ENCODE measurements at regions not wholly inside any gene's neighbourhood (a gene's known extent, or its start where the extent isn't known, plus 50 kb on each side); places are given as distances from the start of the nearest gene placed in this dataset.
"Not testable (repeated sequence)": the region's sequence is repeated elsewhere in the genome, so short reads cannot be mapped to it uniquely, and the experiment has no call there.

- no peak for DNase-seq
Observed at GRCh38 chr6:130494729-130495128, 128.9 kb downstream of the TMEM200A start.

DNA sequence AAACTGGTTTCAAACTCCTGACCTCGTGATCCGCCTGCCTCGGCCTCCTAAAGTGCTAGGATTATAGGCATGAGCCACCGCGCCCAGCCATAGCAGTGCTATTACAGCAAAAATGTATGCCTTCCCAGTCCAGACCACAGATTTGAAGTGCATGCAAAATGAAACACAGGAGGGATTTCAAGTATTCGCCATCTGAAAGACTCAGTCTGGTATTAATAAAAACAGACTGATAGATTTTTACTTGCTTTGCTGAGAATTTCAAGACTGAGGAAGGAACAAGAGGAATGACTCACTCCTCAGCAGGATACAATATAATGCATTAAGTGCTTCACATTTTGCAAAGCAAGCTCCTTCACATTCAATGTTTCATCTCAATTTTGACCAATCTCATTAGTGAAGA, 134.9 kb downstream of the TMEM200A start:
- DNase-seq = no peak

DNA sequence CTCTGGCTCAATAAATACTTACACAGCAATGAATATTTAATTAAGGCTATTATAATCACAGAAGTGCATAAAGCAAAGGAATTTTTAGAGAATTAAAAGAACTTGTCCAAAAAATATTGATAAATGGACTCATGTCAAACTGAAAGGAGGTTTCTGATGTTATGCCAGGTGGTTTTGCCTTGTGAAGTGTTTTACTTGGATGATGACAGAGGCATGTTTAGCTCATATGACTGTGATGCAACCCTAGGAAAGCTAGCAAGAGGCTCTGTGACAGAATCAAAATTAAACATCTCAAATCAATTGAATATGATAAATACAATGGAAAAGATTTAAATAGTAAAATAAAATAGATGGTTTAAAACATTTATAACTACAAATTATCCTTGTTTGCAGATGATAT, 137.3 kb downstream of the TMEM200A start:
- peak; percentile 12 for DNase-seq

DNA sequence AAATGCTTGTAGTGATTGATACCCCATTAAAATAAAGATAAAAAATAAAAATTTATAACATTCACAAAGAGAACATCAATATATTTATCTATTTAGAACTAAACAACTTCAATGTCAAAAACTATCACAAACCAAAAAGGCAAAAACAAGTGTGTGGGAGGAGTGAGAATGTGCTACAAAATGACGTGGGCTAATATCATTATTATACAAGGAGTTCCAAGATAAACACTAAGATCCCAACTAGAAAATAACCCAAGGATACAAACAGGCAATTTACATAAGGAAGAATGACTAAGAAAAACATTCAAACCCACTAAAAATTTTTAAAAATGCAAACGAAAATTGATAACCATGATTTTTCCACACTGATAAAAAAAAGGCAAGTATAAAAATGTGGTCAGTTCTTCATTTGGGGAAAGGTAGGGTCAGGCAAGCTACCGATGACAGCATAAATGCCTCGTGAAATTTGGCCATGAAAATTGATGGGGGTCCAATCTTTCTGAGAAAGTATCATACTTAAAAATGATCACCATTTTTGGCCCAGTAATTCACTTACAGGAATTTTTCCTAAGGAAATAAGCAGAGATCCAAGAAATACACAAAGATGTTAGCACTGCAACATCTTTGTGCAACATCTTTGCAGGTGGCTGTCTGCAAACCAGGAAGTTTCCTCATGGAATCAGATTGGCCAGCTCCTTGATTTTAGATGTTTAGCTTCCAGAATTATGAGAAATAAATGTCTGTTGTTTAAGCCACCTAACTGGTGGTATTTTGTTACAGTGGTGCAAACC, 140.2 kb downstream of the TMEM200A start:
- DNase-seq = no peak

DNA sequence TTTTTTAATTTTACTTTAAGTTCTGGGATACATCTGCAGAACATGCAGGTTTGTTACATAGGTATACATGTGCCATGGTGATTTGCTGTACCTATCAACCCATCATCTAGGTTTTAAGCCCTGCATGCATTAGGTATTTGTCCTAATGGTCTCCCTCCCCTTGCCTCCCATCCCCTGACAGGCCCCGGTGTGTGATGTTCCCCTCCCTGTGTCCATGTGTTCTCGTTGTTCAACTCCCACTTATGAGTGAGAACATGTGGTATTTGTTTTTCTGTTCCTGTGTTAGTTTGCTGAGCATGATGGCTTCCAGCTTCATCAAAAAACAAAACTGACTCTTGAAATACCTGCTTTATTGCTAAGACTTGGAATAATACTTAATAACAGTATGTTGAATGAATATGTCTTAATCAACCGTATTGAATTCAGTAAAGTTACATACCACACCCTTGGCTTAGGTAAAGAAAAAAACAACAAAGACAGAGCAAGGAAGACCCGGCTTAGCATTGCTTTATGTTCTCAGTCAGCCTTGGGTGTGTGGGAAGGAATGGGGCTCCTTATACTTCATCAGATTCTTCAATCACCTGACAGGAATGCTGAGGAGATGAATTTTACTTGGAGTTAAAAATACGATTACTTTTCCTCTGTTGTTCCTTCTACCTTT, 141.3 kb downstream of the TMEM200A start:
- DNase-seq = not testable (repeated sequence)

- DNase-seq = no peak
Observed at GRCh38 chr6:130507666-130508028, 141.8 kb downstream of the TMEM200A start.

GRCh38 chr6:130513770-130514169, 148.0 kb downstream of the TMEM200A start:
- DNase-seq = peak; percentile 21

DNA sequence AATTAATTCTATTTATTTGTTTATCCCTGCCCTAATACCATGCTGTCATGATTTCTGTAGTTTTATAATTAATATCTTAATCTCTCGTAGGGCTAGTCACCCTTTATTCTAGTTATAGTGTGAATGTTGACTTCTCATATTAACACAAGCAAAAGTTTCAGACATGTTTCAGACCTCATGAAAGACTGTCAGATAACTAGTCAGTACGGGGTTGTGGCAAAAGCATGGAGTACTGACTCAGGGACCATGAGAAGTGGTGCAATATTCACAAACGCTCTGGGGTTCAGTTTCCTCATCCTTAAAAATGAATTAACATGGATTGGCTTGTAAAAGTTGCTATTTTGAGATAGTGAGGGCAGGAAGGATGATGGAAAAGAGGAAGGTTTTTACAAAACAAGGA, 148.9 kb downstream of the TMEM200A start:
- DNase-seq = no peak

GRCh38 chr6:130515306-130515705, 149.5 kb downstream of the TMEM200A start:
- no peak for DNase-seq

GRCh38 chr6:130516604-130517003, 150.8 kb downstream of the TMEM200A start:
- DNase-seq = no peak

DNA sequence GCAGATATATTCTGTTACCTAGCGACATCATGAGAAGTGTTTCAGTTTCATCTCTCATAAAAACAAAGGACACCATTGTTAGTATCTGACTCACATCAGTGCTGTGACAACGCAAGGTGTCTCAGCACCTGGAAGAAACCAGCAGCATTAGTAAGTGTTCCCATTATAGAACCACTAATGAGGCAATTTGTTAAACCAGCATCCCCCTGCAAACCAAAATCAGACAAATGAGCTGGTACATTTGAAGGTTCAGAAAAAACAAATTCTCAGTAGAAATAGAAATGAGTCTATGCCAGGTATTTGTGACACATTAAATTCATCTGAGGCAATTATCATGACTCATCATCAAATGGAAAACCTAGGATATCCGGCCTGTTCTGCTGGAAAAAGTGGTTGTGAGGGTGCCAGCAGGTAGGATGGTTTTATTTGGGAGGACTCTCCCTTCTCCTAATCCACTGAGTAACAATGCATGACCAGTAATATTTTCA, 151.7 kb downstream of the TMEM200A start:
- DNase-seq = peak; percentile 56

DNA sequence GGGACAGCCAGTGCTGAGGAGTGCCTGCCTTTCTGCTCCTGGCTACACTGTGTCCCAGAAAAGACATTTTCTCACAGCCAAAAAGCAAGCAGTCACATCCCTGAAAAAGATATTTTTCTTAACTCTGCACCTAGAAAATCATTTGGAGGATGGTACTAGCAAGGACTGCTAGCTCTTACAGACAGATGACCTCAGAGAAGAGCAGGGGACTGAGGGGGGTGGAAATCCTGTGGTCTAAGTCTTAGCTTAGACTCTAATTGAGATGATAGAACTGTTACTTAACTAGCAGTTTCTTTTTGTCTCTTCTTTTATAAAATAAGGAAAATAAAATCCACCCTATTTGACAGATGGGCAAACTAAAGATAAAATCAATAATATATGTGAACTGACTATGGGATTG, 152.8 kb downstream of the TMEM200A start:
- DNase-seq = no peak

DNA sequence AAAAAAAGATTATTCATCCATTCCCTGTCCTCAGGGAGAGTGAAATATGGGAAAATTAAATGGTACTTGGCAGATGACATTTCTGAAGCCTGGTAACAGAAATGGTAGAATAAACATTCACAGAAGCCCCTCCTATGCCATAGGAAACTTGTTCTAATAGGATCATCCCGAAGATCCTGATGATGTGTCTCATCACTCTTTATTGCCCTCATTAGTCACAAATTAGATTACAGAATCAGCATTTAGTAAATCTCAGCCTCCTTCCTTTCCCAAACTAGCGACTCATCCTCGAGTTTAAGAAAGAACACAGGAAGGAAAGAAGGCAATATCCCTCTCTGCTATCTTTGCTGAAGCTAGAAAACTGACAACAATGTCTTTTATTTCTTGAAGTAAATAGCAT, 154.4 kb downstream of the TMEM200A start:
- no peak for DNase-seq

DNA sequence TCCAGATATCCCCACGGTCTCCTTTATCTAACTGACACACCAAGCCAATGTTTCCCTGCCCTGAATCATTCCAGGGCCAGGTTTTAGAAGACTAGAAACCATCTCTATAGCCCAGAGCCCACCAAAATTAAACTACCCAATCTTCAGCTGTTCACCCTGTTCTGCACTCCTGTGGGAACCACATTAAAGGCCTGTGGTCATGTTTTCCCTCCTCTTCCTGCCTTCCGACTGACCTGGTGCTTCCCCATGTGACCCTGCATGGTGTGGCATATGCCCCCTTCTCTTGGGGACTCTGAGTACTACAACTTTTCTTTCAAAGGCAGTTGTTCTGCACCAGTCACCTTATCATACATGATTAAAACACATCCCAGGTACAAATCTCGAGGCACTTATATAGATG, 155.0 kb downstream of the TMEM200A start:
- no peak for DNase-seq

- DNase-seq = no peak
Observed at GRCh38 chr6:130524552-130524951, 158.7 kb downstream of the TMEM200A start.

DNA sequence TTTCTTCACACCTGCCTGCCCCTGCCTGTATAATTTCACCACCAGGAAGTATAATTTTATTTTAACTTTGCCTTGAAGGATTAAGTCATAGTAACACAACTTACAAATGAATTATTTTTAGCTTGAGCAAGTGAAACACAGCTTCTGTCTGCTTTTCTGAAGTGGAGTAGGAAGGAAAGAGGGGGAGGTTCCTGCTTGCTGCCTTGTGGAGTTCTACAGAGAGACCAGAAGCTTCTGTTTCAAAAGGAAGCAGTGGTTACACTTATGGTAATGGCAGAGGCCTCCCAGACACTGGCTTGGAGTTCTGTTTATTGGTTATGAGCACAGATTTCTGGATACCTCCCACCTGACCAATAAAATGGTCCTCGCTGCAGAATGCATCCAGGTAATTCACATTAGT, 159.6 kb downstream of the TMEM200A start:
- peak; percentile 6 for DNase-seq

- no peak for DNase-seq
Observed at GRCh38 chr6:130526466-130526865, 160.6 kb downstream of the TMEM200A start.

DNA sequence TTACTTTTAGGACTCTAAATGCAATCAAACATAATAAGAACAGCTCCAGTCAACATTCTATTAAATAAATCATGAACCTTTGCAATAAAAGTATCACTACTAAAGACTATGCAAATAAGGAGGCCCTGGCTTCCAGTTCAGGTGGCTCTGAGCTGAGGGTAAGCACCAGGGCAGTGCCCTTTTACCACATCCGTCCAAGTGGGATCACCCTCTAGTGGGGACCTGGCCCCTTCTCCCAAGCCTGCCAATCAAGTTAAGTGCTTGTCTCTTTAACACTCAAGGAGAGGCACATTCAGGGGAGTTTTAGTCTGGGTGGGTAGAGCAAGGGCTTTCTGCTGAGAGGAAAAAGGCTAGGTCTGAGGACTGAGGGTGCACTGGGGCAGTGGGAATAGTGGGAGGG, 161.4 kb downstream of the TMEM200A start:
- DNase-seq = no peak

- no peak for DNase-seq
Observed at GRCh38 chr6:130529569-130530149, 163.8 kb downstream of the TMEM200A start.

DNA sequence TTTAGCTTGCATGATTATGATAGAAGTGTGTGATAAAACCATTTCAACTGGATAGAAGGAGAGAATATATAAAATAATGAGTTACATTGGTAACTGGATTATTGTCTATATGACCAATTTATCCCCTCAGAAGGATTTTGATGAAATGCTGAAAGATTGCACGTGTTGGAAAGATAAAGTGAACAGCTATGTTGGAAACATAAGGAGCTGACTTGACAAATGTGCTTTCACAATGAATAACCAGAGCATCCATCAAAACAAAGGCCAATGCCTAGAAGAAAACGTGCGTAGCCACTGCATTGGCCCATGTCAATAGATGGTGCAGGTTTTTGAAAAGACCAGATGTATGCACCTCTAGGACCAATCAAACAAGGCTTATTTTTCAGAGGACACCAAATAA, 168.8 kb downstream of the TMEM200A start:
- DNase-seq = no peak

DNA sequence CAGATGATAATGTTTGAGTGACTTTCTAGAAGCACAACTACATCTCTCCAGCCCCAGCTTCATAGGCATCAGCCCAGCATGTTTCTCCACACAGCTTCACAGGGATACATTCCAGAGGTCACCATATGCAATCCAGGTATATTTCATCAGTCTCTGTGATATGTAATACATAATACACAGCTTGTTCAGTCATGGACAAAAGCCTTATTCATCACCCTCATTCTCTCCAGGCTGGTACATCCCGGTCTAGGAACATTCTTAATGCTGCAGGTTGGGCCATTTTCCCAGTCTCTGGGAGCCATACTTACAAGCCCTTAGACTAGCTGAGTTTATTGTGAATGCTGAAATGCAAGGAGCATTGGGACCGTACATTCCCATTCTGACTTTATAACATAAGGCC, 169.4 kb downstream of the TMEM200A start:
- no peak for DNase-seq

DNA sequence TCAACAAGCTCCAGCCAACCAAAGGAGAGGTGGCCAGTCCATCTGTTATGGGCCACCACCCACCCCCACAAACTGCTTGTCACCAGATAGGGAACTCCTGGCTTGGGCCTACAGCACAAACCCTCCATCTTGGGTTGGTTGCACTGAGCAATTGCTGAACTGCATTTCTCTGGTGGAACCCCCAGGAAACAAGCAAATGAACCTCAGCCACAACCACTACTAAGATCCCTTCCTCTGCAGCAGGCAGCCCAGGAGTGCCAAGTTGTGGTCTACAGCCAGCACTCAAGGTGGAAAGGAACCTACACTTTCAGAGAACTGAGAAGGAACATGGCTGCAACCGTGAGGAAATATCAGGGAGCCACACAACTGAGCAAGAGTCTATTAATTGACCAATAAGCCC, 171.6 kb downstream of the TMEM200A start:
- DNase-seq = no peak

GRCh38 chr6:130547723-130548122, 181.9 kb downstream of the TMEM200A start:
- DNase-seq = no peak

DNA sequence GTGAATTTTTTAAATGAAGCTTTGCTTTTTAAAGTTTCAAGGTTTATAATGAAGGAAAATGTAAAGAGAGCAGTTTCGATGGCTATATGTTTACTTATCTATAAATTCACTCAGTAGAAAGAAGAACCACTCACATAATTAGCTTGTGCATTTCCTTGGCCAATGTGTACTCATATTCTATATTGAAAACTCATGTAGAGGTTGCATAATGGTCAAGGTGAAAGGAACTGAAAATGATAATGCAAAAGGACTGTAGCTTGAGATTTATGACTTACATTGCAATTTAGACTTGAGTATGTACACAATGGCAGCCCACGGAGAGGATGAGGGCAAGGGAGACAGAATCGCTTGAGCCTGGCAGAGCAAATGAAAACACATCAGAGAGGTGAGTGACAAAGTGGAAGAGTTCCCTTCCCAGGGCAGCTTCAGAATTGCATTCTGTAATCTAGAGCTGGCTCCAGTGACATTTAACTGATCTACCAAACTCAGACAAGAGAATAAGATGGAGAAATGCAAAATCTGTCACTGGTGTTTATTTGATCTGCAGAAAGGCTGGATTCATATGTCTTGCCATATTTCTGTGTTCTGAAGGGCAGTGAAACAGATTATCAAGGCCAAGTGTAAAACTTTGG, 191.8 kb downstream of the TMEM200A start:
- no peak for DNase-seq

All from DMS53 (cell line).